AG04450 (cell line): ENCODE measurements at regions not wholly inside any gene's neighbourhood (a gene's known extent, or its start where the extent isn't known, plus 50 kb on each side); places are given as distances from the start of the nearest gene placed in this dataset.
"Not testable (repeated sequence)": the region's sequence is repeated elsewhere in the genome, so short reads cannot be mapped to it uniquely, and the experiment has no call there.

Experiments used
- CTCF ChIA-PET: fragments of 300-600, 350-600 bp; formaldehyde crosslinking; extraction: SDS; loops from one replicate; lab custom pipeline; 2022; ENCODE audit warnings: antibody characterized with exemption, inconsistent platforms; lab: Charles Lee
- POLR2A ChIA-PET: fragments of 350-600 bp; formaldehyde crosslinking; extraction: SDS; loops from one replicate; lab custom pipeline; 2021; ENCODE audit warnings: antibody characterized with exemption, inconsistent platforms; lab: Yijun Ruan, JAX
- DNase-seq: peaks from one replicate; pipeline ENCODE4 v3.0.0-alpha.2; 2011; ENCODE audit warnings: low read depth, low spot score
- H3K27ac ChIP-seq: one replicate; pipeline ENCODE4 v1.5.1; 2012; ENCODE audit warnings: low read depth, low read length, control low read depth
- H3K27me3 ChIP-seq: one replicate; pipeline ENCODE4 v1.6.0; 2012; ENCODE audit warnings: low read length; ENCODE audit not compliant: control insufficient read depth, insufficient read depth
- H3K4me3 ChIP-seq: 2 replicates; pipeline ENCODE4 v1.5.1; 2011; ENCODE audit warnings: mild to moderate bottlenecking, low read depth, low read length, control low read depth
- H3K9me3 ChIP-seq: 2 replicates; pipeline ENCODE4 v1.5.1; 2012; ENCODE audit warnings: low read length; ENCODE audit not compliant: control insufficient read depth, insufficient read depth
- CTCF ChIP-seq: IDR thresholded peaks from 2 replicates; pipeline ENCODE4 v1.5.1; 2011; ENCODE audit warnings: low read depth, low read length, control low read depth, inconsistent platforms

GRCh38 chr11:13216711-13217075 is 60.9 kb upstream of the BMAL1 start:
- Histone ChIP-seq H3K9me3 (no peaks in the 10 kb centered on the region), H3K4me3 (no peak overlapping the region), H3K27me3 (no peaks in the 10 kb centered on the region), H3K27ac (peak overlapping the region; percentile 100)
- ChIA-PET POLR2A (interaction anchor here (1.0 to 1.9 kb wide), 7 partner anchors 8 to 246 kb away, joined by 3 to 19 read pairs (median 4); partner anchors contain the start of gene BTBD10), CTCF (interaction anchor here (1.0 to 6.4 kb wide), 7 partner anchors 9 to 168 kb away, joined by 3 to 52 read pairs (median 5); no protein-coding TSS in a partner anchor)
- no peak for TF ChIP-seq CTCF
- no peak for DNase-seq

DNA sequence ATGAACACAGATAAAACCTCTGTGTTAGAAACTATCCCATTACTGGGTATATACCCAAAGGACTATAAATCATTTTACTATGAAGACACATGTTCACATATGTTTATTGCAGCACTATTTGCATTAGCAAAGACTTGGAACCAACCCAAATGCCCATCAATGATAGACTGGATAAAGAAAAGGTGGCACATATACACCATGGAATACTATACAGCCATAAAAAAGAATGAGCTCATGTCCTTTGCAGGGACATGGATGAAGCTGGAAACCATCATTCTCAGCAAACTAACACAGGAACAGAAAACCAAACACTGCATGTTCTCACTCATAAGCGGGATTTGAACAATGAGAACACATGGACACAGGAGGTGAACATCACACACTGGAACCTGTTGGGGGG is 58.9 kb upstream of the BMAL1 start:
- DNase-seq, POLR2A ChIA-PET: not testable (repeated sequence)

DNA sequence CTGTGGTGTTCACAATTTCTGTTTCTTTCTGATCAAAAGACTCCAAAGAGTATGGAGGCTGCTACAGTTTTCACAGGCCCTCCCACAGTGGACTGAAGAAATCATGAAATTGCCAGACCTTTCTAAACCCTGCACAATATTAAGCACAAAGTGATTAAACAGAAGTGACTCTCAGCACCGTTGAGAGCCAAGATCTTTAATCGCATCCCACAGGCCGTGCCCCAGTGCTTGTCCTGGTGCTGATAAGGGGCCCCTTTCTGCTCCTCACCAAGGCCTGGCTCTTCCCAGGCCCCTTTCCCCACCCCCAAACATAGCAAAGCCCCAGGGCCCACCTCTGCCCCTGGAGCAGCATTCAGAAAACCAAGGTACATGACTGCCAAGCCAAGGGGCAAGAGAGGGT is 57.4 kb upstream of the BMAL1 start:
- DNase-seq = no peak
- H3K27ac ChIP-seq = no peak overlapping the region
- H3K4me3 ChIP-seq = no peak overlapping the region
- no peaks in the 10 kb centered on the region for H3K9me3 ChIP-seq
- TF ChIP-seq CTCF = no peak
- ChIA-PET POLR2A (no interaction called here), CTCF (no interaction called here)
- H3K27me3 ChIP-seq = no peaks in the 10 kb centered on the region

More for the DNA sequence above, 58.9 kb upstream of the BMAL1 start:
- H3K27me3 ChIP-seq, H3K27ac ChIP-seq, CTCF ChIA-PET, H3K9me3 ChIP-seq, H3K4me3 ChIP-seq: not testable (repeated sequence)

GRCh38 chr11:13221722-13222121 is 55.9 kb upstream of the BMAL1 start:
- no peak overlapping the region for H3K27ac ChIP-seq
- no peak for TF ChIP-seq CTCF
- CTCF ChIA-PET = interaction anchor here (0.6 to 1.0 kb wide), 4 partner anchors 18 to 189 kb away, joined by 3 to 4 read pairs (median 4); no protein-coding TSS in a partner anchor

GRCh38 chr11:13222285-13222684 is 55.3 kb upstream of the BMAL1 start:
- DNase-seq = no peak
- CTCF ChIA-PET = interaction anchor here (1.0 kb wide), 2 partner anchors 17 to 113 kb away, joined by 4 read pairs; no protein-coding TSS in a partner anchor
- TF ChIP-seq CTCF = no peak
- Histone ChIP-seq H3K4me3 (no peak overlapping the region), H3K27ac (no peak overlapping the region), H3K27me3 (no peaks in the 10 kb centered on the region), H3K9me3 (no peaks in the 10 kb centered on the region)
- POLR2A ChIA-PET = no interaction called here

More at GRCh38 chr11:13221722-13222121, 55.9 kb upstream of the BMAL1 start:
- H3K4me3 ChIP-seq = no peak overlapping the region
- no peaks in the 10 kb centered on the region for H3K9me3 ChIP-seq
- DNase-seq = no peak
- no peaks in the 10 kb centered on the region for H3K27me3 ChIP-seq
- POLR2A ChIA-PET = no interaction called here
